H1 (cell line): ENCODE measurements at regions not wholly inside any gene's neighbourhood (a gene's known extent, or its start where the extent isn't known, plus 50 kb on each side); places are given as distances from the start of the nearest gene placed in this dataset.

Experiments used
- BRCA1 ChIP-seq: IDR thresholded peaks from 2 replicates; pipeline ENCODE4 v1.6.1; 2012; ENCODE audit warnings: low read depth, low read length, improper control_type of control experiment
- CTCF ChIP-seq, 3 experiments: IDR thresholded peaks; 1 replicate in 2 of 3; 2 replicates in 1 of 3; pipeline versions ENCODE4 v1.5.1 to v1.6.1; 2011; ENCODE audit warnings: low read length in 3 of 3, mild to moderate bottlenecking in 3 of 3, inconsistent platforms in 2 of 3, low read depth in 1 of 3, moderate library complexity in 1 of 3; ENCODE audit not compliant: insufficient read depth in 1 of 3; ENCODE audit errors: control extremely low read depth in 1 of 3
- GABPA ChIP-seq: IDR thresholded peaks from 2 replicates; pipeline ENCODE4 v1.6.1; 2011; ENCODE audit warnings: mild to moderate bottlenecking, low read length, moderate library complexity, borderline replicate concordance; ENCODE audit not compliant: insufficient read depth
- JUN ChIP-seq: IDR thresholded peaks from 2 replicates; pipeline ENCODE4 v1.6.1; 2011; ENCODE audit warnings: low read depth, mild to moderate bottlenecking, improper control_type of control experiment, low read length
- JUND ChIP-seq: IDR thresholded peaks from 2 replicates; pipeline ENCODE4 v1.6.1; 2011; ENCODE audit warnings: mild to moderate bottlenecking, improper control_type of control experiment, low read length
- KDM5A ChIP-seq: fragments of 200-600 bp; IDR thresholded peaks from 2 replicates; pipeline ENCODE4 v1.7.1; 2012; ENCODE audit warnings: mild to moderate bottlenecking, low read length, inconsistent platforms, mixed read lengths
- MAFK ChIP-seq: IDR thresholded peaks from 2 replicates; pipeline ENCODE4 v1.6.1; 2012; ENCODE audit warnings: low read depth, mild to moderate bottlenecking, improper control_type of control experiment, low read length
- POLR2A ChIP-seq, 2 experiments: IDR thresholded peaks; 1 replicate in 1 of 2; 2 replicates in 1 of 2; pipeline ENCODE4 v1.6.1; 2011; ENCODE audit warnings: low read depth in 2 of 2, low read length in 2 of 2, mild to moderate bottlenecking in 2 of 2; ENCODE audit errors: control extremely low read depth in 1 of 2
- POLR2AphosphoS5 ChIP-seq: IDR thresholded peaks from 2 replicates; pipeline ENCODE4 v1.6.1; 2011; ENCODE audit warnings: low read depth, low read length
- RAD21 ChIP-seq, 2 experiments: IDR thresholded peaks in 1 of 2; conservative IDR thresholded peaks in 1 of 2; 2 replicates each; pipeline ENCODE4 v1.6.1; 2011; ENCODE audit warnings: low read depth in 2 of 2, low read length in 2 of 2, improper control_type of control experiment in 1 of 2, inconsistent platforms in 1 of 2, mild to moderate bottlenecking in 1 of 2, moderate library complexity in 1 of 2
- RFX5 ChIP-seq: IDR thresholded peaks from 2 replicates; pipeline ENCODE4 v1.6.1; 2011; ENCODE audit warnings: low read depth, low read length, improper control_type of control experiment, borderline replicate concordance
- SP2 ChIP-seq: IDR thresholded peaks from 2 replicates; pipeline ENCODE4 v1.6.1; 2012; ENCODE audit warnings: mild to moderate bottlenecking, low read length, inconsistent platforms
- TF ChIP-seq, protein P1 (sequence below): fragments of 300-600 bp; sonication (generic); IDR thresholded peaks from 2 replicates; pipeline ENCODE4 v1.7.1; 2012; ENCODE audit warnings: low read length, moderate library complexity, mild to moderate bottlenecking, inconsistent platforms; ENCODE audit not compliant: insufficient replicate concordance

DNA sequence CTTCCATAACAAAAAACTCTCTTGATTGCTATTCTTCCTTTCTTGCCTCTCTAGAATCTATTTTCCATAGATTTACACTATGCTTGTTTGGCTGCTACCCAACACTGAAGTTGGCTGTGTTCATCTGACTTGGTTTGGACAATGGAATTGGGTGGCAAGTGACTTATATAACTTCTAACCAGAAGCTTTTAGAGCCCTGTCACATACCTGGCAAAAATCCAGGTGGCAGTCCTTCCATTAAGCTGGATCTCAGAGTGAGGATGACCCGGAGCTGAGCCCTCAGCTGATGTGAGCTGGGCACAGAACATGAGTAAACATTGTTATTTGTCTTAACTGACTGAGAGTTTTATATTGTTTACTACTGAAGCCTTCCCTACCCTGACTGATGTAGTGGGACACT, 225.7 kb downstream of the TLR4 start:
- TF ChIP-seq GABPA, result no peak
- no peak for TF ChIP-seq POLR2A (IDR thresholded peaks at IDR 0.05; ENCODE audit: control extremely low read depth in 1 of 2, low read depth in 2 of 2, low read length in 2 of 2)
- no peak for TF ChIP-seq CTCF (IDR thresholded peaks at IDR 0.05; ENCODE audit: control extremely low read depth in 1 of 3, insufficient read depth in 1 of 3, low read depth in 1 of 3, low read length in 3 of 3)
- no peak for TF ChIP-seq JUND
- TF ChIP-seq, protein P1, sequence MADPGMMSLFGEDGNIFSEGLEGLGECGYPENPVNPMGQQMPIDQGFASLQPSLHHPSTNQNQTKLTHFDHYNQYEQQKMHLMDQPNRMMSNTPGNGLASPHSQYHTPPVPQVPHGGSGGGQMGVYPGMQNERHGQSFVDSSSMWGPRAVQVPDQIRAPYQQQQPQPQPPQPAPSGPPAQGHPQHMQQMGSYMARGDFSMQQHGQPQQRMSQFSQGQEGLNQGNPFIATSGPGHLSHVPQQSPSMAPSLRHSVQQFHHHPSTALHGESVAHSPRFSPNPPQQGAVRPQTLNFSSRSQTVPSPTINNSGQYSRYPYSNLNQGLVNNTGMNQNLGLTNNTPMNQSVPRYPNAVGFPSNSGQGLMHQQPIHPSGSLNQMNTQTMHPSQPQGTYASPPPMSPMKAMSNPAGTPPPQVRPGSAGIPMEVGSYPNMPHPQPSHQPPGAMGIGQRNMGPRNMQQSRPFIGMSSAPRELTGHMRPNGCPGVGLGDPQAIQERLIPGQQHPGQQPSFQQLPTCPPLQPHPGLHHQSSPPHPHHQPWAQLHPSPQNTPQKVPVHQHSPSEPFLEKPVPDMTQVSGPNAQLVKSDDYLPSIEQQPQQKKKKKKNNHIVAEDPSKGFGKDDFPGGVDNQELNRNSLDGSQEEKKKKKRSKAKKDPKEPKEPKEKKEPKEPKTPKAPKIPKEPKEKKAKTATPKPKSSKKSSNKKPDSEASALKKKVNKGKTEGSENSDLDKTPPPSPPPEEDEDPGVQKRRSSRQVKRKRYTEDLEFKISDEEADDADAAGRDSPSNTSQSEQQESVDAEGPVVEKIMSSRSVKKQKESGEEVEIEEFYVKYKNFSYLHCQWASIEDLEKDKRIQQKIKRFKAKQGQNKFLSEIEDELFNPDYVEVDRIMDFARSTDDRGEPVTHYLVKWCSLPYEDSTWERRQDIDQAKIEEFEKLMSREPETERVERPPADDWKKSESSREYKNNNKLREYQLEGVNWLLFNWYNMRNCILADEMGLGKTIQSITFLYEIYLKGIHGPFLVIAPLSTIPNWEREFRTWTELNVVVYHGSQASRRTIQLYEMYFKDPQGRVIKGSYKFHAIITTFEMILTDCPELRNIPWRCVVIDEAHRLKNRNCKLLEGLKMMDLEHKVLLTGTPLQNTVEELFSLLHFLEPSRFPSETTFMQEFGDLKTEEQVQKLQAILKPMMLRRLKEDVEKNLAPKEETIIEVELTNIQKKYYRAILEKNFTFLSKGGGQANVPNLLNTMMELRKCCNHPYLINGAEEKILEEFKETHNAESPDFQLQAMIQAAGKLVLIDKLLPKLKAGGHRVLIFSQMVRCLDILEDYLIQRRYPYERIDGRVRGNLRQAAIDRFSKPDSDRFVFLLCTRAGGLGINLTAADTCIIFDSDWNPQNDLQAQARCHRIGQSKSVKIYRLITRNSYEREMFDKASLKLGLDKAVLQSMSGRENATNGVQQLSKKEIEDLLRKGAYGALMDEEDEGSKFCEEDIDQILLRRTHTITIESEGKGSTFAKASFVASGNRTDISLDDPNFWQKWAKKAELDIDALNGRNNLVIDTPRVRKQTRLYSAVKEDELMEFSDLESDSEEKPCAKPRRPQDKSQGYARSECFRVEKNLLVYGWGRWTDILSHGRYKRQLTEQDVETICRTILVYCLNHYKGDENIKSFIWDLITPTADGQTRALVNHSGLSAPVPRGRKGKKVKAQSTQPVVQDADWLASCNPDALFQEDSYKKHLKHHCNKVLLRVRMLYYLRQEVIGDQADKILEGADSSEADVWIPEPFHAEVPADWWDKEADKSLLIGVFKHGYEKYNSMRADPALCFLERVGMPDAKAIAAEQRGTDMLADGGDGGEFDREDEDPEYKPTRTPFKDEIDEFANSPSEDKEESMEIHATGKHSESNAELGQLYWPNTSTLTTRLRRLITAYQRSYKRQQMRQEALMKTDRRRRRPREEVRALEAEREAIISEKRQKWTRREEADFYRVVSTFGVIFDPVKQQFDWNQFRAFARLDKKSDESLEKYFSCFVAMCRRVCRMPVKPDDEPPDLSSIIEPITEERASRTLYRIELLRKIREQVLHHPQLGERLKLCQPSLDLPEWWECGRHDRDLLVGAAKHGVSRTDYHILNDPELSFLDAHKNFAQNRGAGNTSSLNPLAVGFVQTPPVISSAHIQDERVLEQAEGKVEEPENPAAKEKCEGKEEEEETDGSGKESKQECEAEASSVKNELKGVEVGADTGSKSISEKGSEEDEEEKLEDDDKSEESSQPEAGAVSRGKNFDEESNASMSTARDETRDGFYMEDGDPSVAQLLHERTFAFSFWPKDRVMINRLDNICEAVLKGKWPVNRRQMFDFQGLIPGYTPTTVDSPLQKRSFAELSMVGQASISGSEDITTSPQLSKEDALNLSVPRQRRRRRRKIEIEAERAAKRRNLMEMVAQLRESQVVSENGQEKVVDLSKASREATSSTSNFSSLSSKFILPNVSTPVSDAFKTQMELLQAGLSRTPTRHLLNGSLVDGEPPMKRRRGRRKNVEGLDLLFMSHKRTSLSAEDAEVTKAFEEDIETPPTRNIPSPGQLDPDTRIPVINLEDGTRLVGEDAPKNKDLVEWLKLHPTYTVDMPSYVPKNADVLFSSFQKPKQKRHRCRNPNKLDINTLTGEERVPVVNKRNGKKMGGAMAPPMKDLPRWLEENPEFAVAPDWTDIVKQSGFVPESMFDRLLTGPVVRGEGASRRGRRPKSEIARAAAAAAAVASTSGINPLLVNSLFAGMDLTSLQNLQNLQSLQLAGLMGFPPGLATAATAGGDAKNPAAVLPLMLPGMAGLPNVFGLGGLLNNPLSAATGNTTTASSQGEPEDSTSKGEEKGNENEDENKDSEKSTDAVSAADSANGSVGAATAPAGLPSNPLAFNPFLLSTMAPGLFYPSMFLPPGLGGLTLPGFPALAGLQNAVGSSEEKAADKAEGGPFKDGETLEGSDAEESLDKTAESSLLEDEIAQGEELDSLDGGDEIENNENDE, result no peak
- TF ChIP-seq MAFK, result no peak
- no peak for TF ChIP-seq POLR2AphosphoS5
- TF ChIP-seq JUN, result no peak
- TF ChIP-seq BRCA1, result no peak
- TF ChIP-seq KDM5A, result no peak
- no peak for TF ChIP-seq RFX5
- no peak for TF ChIP-seq RAD21 (IDR thresholded peaks at IDR 0.05 in 1 of 2, conservative IDR thresholded peaks at IDR 0.05 in 1 of 2; ENCODE audit: low read depth in 2 of 2, low read length in 2 of 2)
- no peak for TF ChIP-seq SP2
